Fibroblast of lung (primary cell): ENCODE measurements at regions not wholly inside any gene's neighbourhood (a gene's known extent, or its start where the extent isn't known, plus 50 kb on each side); places are given as distances from the start of the nearest gene placed in this dataset.
A peak's percentile ranks its signal among the peaks of the same experiment; 100 is the strongest.

Source experiments
- DNase-seq, 2 donors: peaks; one replicate each; pipeline versions ENCODE4 v3.0.0 to v3.0.0-alpha.2; 2010; ENCODE audit warnings: low read depth in 2 of 2
- H2AFZ ChIP-seq: 2 replicates; pipeline ENCODE4 v1.5.1; 2012; ENCODE audit warnings: low read length, control low read depth, inconsistent platforms
- H3K27ac ChIP-seq: 2 replicates; pipeline ENCODE4 v1.5.1; 2011; ENCODE audit warnings: low read length, control low read depth; ENCODE audit not compliant: insufficient read depth
- H3K27me3 ChIP-seq: 2 replicates; pipeline ENCODE4 v1.5.1; 2011; ENCODE audit warnings: mild to moderate bottlenecking, low read length; ENCODE audit not compliant: control insufficient read depth, insufficient read depth
- H3K36me3 ChIP-seq: 2 replicates; pipeline ENCODE4 v1.5.1; 2011; ENCODE audit warnings: low read length; ENCODE audit not compliant: control insufficient read depth, insufficient read depth
- H3K4me1 ChIP-seq: 2 replicates; pipeline ENCODE4 v1.5.1; 2011; ENCODE audit warnings: low read length; ENCODE audit not compliant: control insufficient read depth, insufficient read depth; ENCODE audit errors: extremely low read depth
- H3K4me2 ChIP-seq: 2 replicates; pipeline ENCODE4 v1.5.1; 2011; ENCODE audit warnings: low read length, control low read depth; ENCODE audit not compliant: insufficient read depth; ENCODE audit errors: extremely low read depth
- H3K4me3 ChIP-seq, 4 experiments: fragments of 200-600 bp in 1 of 4; sonication (generic) in 1 of 4; replicated peaks in 1 of 4; 2 replicates each; pipeline ENCODE4 v1.5.1; 2011 to 2016; ENCODE audit warnings: low read length in 4 of 4, low read depth in 3 of 4, mild to moderate bottlenecking in 3 of 4, control low read depth in 2 of 4, inconsistent platforms in 1 of 4, mixed read lengths in 1 of 4; ENCODE audit not compliant: insufficient read depth in 1 of 4; ENCODE audit errors: control extremely low read depth in 1 of 4
- H3K79me2 ChIP-seq: 2 replicates; pipeline ENCODE4 v1.5.1; 2012; ENCODE audit warnings: mild to moderate bottlenecking, low read length, inconsistent platforms; ENCODE audit not compliant: control insufficient read depth, insufficient read depth
- H3K9ac ChIP-seq: 2 replicates; pipeline ENCODE4 v1.5.1; 2011; ENCODE audit warnings: mild to moderate bottlenecking, low read length, control low read depth; ENCODE audit not compliant: insufficient read depth
- H3K9me3 ChIP-seq: 2 replicates; pipeline ENCODE4 v1.5.1; 2012; ENCODE audit warnings: low read depth, low read length; ENCODE audit not compliant: control insufficient read depth, insufficient read depth
- H4K20me1 ChIP-seq: 2 replicates; pipeline ENCODE4 v1.5.1; 2011; ENCODE audit warnings: low read length; ENCODE audit not compliant: control insufficient read depth, insufficient read depth; ENCODE audit errors: extremely low read depth
- CTCF ChIP-seq, 2 donors: IDR thresholded peaks in 1 of 2; conservative IDR thresholded peaks in 1 of 2; 1 replicate in 1 of 2; 2 replicates in 1 of 2; pipeline ENCODE4 v1.5.1; 2011 to 2012; ENCODE audit warnings: low read length in 2 of 2, control low read depth in 1 of 2, inconsistent platforms in 1 of 2, low read depth in 1 of 2, mild to moderate bottlenecking in 1 of 2
- EZH2 ChIP-seq: IDR thresholded peaks from 2 replicates; pipeline ENCODE4 v1.5.1; 2012; ENCODE audit warnings: low read length, control low read depth, mild to moderate bottlenecking; ENCODE audit errors: missing control alignments

GRCh38 chr18:6559296-6559695 lies 144.6 kb upstream of the L3MBTL4 start:
- no peak for DNase-seq
- no peaks in the 10 kb centered on the region for H3K27me3 ChIP-seq
- H3K4me2 ChIP-seq = no peak overlapping the region
- H3K9ac ChIP-seq = no peak overlapping the region
- no peak overlapping the region for H2AFZ ChIP-seq
- no peaks in the 10 kb centered on the region for H3K36me3 ChIP-seq
- TF ChIP-seq CTCF (conservative IDR thresholded peaks at IDR 0.05 in 1 of 2, IDR thresholded peaks at IDR 0.05 in 1 of 2; ENCODE audit: low read depth in 1 of 2, low read length in 2 of 2) (no peak), EZH2 (no peak)
- H3K4me3 ChIP-seq = no peak overlapping the region
- no peaks in the 10 kb centered on the region for H3K4me1 ChIP-seq
- no peaks in the 10 kb centered on the region for H4K20me1 ChIP-seq
- no peak overlapping the region for H3K27ac ChIP-seq
- no peaks in the 10 kb centered on the region for H3K79me2 ChIP-seq
- H3K9me3 ChIP-seq = no peaks in the 10 kb centered on the region

- H3K4me3 ChIP-seq = no peak overlapping the region
- no peaks in the 10 kb centered on the region for H3K4me1 ChIP-seq
- TF ChIP-seq EZH2 = no peak
- TF ChIP-seq CTCF (conservative IDR thresholded peaks at IDR 0.05 in 1 of 2, IDR thresholded peaks at IDR 0.05 in 1 of 2; ENCODE audit: low read depth in 1 of 2, low read length in 2 of 2) = no peak
- no peaks in the 10 kb centered on the region for H4K20me1 ChIP-seq
- no peak overlapping the region for H3K9ac ChIP-seq
- H3K79me2 ChIP-seq = no peaks in the 10 kb centered on the region
- no peak for DNase-seq
- no peaks in the 10 kb centered on the region for H3K9me3 ChIP-seq
- no peak overlapping the region for H3K27ac ChIP-seq
- H3K36me3 ChIP-seq = no peaks in the 10 kb centered on the region
- H2AFZ ChIP-seq = no peak overlapping the region
- H3K4me2 ChIP-seq = no peak overlapping the region
- no peaks in the 10 kb centered on the region for H3K27me3 ChIP-seq
Observed at GRCh38 chr18:6561016-6561415, 146.3 kb upstream of the L3MBTL4 start.

GRCh38 chr18:6561420-6561861 lies 146.7 kb upstream of the L3MBTL4 start:
- TF ChIP-seq EZH2 (no peak), CTCF (conservative IDR thresholded peaks at IDR 0.05 in 1 of 2, IDR thresholded peaks at IDR 0.05 in 1 of 2; ENCODE audit: low read depth in 1 of 2, low read length in 2 of 2) (no peak)
- H3K36me3 ChIP-seq = no peaks in the 10 kb centered on the region
- no peaks in the 10 kb centered on the region for H3K27me3 ChIP-seq
- no peaks in the 10 kb centered on the region for H3K79me2 ChIP-seq
- H3K9me3 ChIP-seq = no peaks in the 10 kb centered on the region
- H3K4me1 ChIP-seq = no peaks in the 10 kb centered on the region
- no peak overlapping the region for H3K4me2 ChIP-seq
- DNase-seq = peak in 1 of 2 donors; percentile 97
- no peak overlapping the region for H3K9ac ChIP-seq
- H2AFZ ChIP-seq = no peak overlapping the region
- H4K20me1 ChIP-seq = no peaks in the 10 kb centered on the region
- no peak overlapping the region for H3K27ac ChIP-seq
- no peak overlapping the region for H3K4me3 ChIP-seq
